ENCODE measurements at regions not wholly inside any gene's neighbourhood (a gene's known extent, or its start where the extent isn't known, plus 50 kb on each side); places are given as distances from the start of the nearest gene placed in this dataset.

DNA sequence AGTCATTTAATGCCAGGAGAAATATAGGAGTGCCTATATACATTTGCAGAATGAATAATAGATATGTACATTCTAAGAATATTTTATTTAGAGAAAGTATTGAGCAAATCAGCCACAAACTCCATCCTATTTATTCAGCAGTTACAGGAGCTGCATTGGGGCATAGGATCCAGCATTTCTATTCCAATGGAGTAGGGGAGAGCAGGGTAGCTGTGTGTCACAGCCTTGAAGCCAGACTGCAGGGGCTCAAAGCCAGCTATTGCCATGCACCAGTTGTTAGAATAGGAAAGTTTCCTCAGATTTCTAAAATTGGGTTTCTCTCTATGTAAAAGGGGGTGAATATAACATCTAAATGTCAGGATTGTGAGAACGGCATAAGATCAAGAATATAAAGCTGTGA is 116.8 kb upstream of the MYO3A start:
- TF ChIP-seq, protein P1, sequence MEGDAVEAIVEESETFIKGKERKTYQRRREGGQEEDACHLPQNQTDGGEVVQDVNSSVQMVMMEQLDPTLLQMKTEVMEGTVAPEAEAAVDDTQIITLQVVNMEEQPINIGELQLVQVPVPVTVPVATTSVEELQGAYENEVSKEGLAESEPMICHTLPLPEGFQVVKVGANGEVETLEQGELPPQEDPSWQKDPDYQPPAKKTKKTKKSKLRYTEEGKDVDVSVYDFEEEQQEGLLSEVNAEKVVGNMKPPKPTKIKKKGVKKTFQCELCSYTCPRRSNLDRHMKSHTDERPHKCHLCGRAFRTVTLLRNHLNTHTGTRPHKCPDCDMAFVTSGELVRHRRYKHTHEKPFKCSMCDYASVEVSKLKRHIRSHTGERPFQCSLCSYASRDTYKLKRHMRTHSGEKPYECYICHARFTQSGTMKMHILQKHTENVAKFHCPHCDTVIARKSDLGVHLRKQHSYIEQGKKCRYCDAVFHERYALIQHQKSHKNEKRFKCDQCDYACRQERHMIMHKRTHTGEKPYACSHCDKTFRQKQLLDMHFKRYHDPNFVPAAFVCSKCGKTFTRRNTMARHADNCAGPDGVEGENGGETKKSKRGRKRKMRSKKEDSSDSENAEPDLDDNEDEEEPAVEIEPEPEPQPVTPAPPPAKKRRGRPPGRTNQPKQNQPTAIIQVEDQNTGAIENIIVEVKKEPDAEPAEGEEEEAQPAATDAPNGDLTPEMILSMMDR (IDR thresholded peaks at IDR 0.05) = no peak
- no peak for TF ChIP-seq EZH2phosphoT487 (IDR thresholded peaks at IDR 0.05)
- no peak for TF ChIP-seq EZH2 (IDR thresholded peaks at IDR 0.05)

Data from neural progenitor cell (in vitro differentiated cells).